Natural killer cell (primary cell): ENCODE measurements at regions not wholly inside any gene's neighbourhood (a gene's known extent, or its start where the extent isn't known, plus 50 kb on each side); places are given as distances from the start of the nearest gene placed in this dataset.
"Not testable (repeated sequence)": the region's sequence is repeated elsewhere in the genome, so short reads cannot be mapped to it uniquely, and the experiment has no call there.

ENCODE experiments used
- ATAC-seq, 3 donors: fragments of 150-1000 bp in 2 of 3; fragments of 200-7000 bp in 1 of 3; cut with Tn5 transposase; 1 replicate in 1 of 3; 2 replicates in 2 of 3; pipeline ENCODE4 v1.10.0; 2021; ENCODE audit warnings: mild to moderate bottlenecking in 2 of 3, moderate library complexity in 2 of 3
- DNase-seq, 2 donors: peaks; one replicate each; pipeline versions ENCODE4 v3.0.0 to v3.0.0-alpha.2; 2013 to 2021; ENCODE audit warnings: mixed read lengths in 1 of 2
- H3K27ac ChIP-seq: one replicate; pipeline ENCODE4 v1.5.1; 2013; ENCODE audit warnings: mild to moderate bottlenecking, low read length
- H3K27me3 ChIP-seq: one replicate; pipeline ENCODE4 v1.6.1; 2013; ENCODE audit warnings: low read length; ENCODE audit not compliant: control insufficient read depth, insufficient read depth
- H3K36me3 ChIP-seq: one replicate; pipeline ENCODE4 v1.6.1; 2013; ENCODE audit warnings: low read length; ENCODE audit not compliant: control insufficient read depth, insufficient read depth
- H3K4me1 ChIP-seq: one replicate; pipeline ENCODE4 v1.6.1; 2013; ENCODE audit warnings: low read length; ENCODE audit not compliant: control insufficient read depth, insufficient read depth
- H3K4me3 ChIP-seq: one replicate; pipeline ENCODE4 v1.5.1; 2013; ENCODE audit warnings: low read length
- H3K9me3 ChIP-seq: one replicate; pipeline ENCODE4 v1.6.1; 2013; ENCODE audit warnings: low read length; ENCODE audit not compliant: control insufficient read depth, insufficient read depth
- H3K27ac Mint-ChIP-seq, 2 donors: one replicate each; pipeline ENCODE4 v1.8.0; 2022; ENCODE audit warnings: mild to moderate bottlenecking in 2 of 2, mixed read lengths in 2 of 2, moderate library complexity in 1 of 2
- H3K27me3 Mint-ChIP-seq, 2 donors: one replicate each; pipeline ENCODE4 v1.8.0; 2022; ENCODE audit warnings: low read depth in 2 of 2, mixed read lengths in 2 of 2
- H3K36me3 Mint-ChIP-seq: one replicate; pipeline ENCODE4 v1.8.0; 2022; ENCODE audit warnings: mixed read lengths
- H3K4me1 Mint-ChIP-seq, 2 donors: one replicate each; pipeline ENCODE4 v1.8.0; 2022; ENCODE audit warnings: mixed read lengths in 2 of 2
- H3K4me3 Mint-ChIP-seq: one replicate; pipeline ENCODE4 v1.8.0; 2022; ENCODE audit warnings: mild to moderate bottlenecking, moderate library complexity, mixed read lengths
- H3K9me3 Mint-ChIP-seq, 2 donors: one replicate each; pipeline ENCODE4 v1.8.0; 2022; ENCODE audit warnings: mixed read lengths in 2 of 2
- WGBS: methylation state at CpG from one replicate; pipeline ENCODE4 v1.1.7; 2013; ENCODE audit warnings: missing lambda C conversion rate; ENCODE audit not compliant: insufficient coverage; 5-methylcytosine and 5-hydroxymethylcytosine counted together
- intact Hi-C: fragments of 100-400 bp; cut with micrococcal nuclease; formaldehyde crosslinking; loops from one replicate; pipeline ENCODE4 v1.14.2; 2022
- TF ChIP-seq, protein P1 (sequence below): fragments of 200-600 bp; IDR thresholded peaks from one replicate; pipeline ENCODE4 v1.8.0; 2022; ENCODE audit warnings: antibody characterized with exemption

DNA sequence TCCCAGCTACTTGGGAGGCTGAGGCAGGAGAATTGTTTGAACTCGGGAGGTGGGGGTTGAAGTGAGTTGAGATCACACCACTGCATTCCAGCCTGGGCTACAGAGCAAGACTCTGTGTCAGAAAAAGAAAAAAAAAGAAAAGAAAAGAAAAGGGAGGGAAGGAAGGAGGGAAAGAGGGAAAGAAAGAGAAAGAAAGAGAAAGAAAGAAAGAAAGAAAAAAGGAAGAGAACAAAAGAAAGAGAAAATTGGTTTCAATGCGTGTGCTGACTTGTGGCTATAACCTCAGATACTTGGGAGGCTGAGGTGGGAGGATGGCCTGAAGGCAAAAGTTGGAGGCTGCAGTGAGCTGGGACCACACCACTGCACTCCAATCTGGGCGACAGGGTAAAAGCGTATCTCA lies 128.4 kb upstream of the TBX3 start:
- H3K4me1 Mint-ChIP-seq: no peaks in the 10 kb centered on the region
- TF ChIP-seq, protein P1, sequence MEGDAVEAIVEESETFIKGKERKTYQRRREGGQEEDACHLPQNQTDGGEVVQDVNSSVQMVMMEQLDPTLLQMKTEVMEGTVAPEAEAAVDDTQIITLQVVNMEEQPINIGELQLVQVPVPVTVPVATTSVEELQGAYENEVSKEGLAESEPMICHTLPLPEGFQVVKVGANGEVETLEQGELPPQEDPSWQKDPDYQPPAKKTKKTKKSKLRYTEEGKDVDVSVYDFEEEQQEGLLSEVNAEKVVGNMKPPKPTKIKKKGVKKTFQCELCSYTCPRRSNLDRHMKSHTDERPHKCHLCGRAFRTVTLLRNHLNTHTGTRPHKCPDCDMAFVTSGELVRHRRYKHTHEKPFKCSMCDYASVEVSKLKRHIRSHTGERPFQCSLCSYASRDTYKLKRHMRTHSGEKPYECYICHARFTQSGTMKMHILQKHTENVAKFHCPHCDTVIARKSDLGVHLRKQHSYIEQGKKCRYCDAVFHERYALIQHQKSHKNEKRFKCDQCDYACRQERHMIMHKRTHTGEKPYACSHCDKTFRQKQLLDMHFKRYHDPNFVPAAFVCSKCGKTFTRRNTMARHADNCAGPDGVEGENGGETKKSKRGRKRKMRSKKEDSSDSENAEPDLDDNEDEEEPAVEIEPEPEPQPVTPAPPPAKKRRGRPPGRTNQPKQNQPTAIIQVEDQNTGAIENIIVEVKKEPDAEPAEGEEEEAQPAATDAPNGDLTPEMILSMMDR: no peak
- Histone ChIP-seq H3K9me3 (no peaks in the 10 kb centered on the region), H3K27me3 (no peaks in the 10 kb centered on the region), H3K4me3 (no peak overlapping the region), H3K27ac (no peak overlapping the region), H3K36me3 (no peaks in the 10 kb centered on the region), H3K4me1 (no peaks in the 10 kb centered on the region)
- ATAC-seq (no peak), DNase-seq (no peak)
- peaks cover 0 to 2% of the 10 kb centered on the region in 2 donors for H3K9me3 Mint-ChIP-seq
- peaks cover 8 to 15% of the 10 kb centered on the region in 2 donors for H3K27me3 Mint-ChIP-seq
- H3K36me3 Mint-ChIP-seq: no peaks in the 10 kb centered on the region
- WGBS: 87% methylated on average over 4 of the region's 4 CpGs
- no peak overlapping the region for H3K4me3 Mint-ChIP-seq
- no peak overlapping the region for H3K27ac Mint-ChIP-seq
- intact Hi-C loops: no loop called here

DNA sequence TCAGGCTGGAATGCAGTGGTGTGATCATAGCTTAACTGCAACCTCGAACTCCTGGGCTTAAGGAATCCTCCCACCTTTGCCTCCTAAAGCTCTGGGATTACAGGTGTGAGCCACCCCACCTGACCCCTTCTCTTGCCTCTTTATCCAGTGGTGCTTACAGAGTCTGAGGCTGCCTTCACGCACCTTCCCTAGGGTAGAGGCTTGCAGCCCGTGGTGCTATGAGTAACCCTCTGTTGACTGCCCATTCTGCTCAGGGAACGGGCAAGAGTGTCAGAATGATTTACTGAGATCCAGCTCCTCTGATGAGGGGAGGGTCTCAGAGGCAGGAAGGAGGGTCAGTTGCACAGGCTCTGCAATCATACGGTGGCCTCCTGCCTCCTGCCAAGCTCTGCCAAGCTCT lies 125.1 kb upstream of the TBX3 start:
- 37% methylated on average over 5 of the region's 5 CpGs for WGBS
- Histone ChIP-seq H3K9me3 (no peaks in the 10 kb centered on the region), H3K27ac (no peak overlapping the region), H3K4me1 (no peaks in the 10 kb centered on the region), H3K36me3 (no peaks in the 10 kb centered on the region), H3K4me3 (no peak overlapping the region), H3K27me3 (no peaks in the 10 kb centered on the region)
- TF ChIP-seq, protein P1: no peak
- peaks cover 6 to 8% of the 10 kb centered on the region in 2 donors for H3K27me3 Mint-ChIP-seq
- H3K27ac Mint-ChIP-seq: no peak overlapping the region
- ATAC-seq (no peak), DNase-seq (no peak)
- peaks cover 0 to 2% of the 10 kb centered on the region in 2 donors for H3K9me3 Mint-ChIP-seq
- H3K4me1 Mint-ChIP-seq: no peaks in the 10 kb centered on the region
- H3K4me3 Mint-ChIP-seq: no peak overlapping the region
- no peaks in the 10 kb centered on the region for H3K36me3 Mint-ChIP-seq
- intact Hi-C loops: no loop called here

DNA sequence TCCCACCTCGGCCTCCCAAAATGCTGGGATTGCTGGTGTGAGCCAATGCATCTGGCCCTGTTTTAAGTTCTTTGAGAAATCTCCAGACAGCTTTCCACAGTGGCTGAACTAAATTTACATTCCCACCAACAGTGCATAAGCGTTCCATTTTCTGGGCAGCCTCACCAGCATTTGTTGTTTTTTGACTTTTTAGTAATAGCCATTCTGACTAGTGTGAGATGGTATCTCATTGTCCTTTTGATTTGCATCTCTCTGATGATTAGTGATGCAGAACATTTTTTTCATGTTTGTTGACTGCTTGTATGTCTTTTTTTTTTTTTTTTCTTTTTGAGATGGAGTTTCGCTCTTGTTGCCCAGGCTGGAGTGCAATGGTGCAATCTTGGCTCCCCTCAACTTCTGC lies 117.4 kb upstream of the TBX3 start:
- H3K27ac ChIP-seq, DNase-seq, H3K9me3 ChIP-seq, H3K4me1 ChIP-seq, H3K36me3 ChIP-seq, H3K4me3 Mint-ChIP-seq, H3K27ac Mint-ChIP-seq, H3K27me3 Mint-ChIP-seq, intact Hi-C loops, H3K4me3 ChIP-seq, H3K36me3 Mint-ChIP-seq, H3K9me3 Mint-ChIP-seq, H3K27me3 ChIP-seq, H3K4me1 Mint-ChIP-seq, ATAC-seq: not testable (repeated sequence)
- WGBS: 85% methylated on average over 2 of the region's 3 CpGs

DNA sequence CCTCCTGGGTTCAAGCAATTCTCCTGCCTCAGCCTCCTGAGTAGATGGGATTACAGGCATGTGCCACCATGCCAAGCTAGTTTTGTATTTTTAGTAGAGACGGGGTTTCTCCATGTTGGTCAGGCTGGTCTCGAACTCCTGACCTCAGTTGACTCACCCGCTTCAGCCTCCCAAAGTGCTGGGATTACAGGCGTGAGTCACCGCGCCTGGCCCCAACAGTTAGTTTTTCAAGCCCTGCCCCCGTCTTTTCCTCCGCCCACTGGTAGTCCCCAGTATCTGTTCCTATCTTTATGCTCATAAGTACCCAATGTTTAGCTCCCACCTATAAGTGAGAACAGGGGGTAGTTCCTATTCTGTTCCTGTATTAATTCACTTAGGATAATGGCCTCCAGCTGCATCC lies 116.6 kb upstream of the TBX3 start:
- H3K27me3 ChIP-seq, H3K9me3 Mint-ChIP-seq, H3K27ac Mint-ChIP-seq, ATAC-seq, DNase-seq, H3K4me3 Mint-ChIP-seq, intact Hi-C loops, H3K36me3 ChIP-seq, H3K27me3 Mint-ChIP-seq, H3K4me1 Mint-ChIP-seq, H3K4me1 ChIP-seq, H3K9me3 ChIP-seq, H3K27ac ChIP-seq, H3K4me3 ChIP-seq, H3K36me3 Mint-ChIP-seq: not testable (repeated sequence)
- 95% methylated on average over 7 of the region's 8 CpGs for WGBS
